GM19467 (cell line): ENCODE measurements at regions not wholly inside any gene's neighbourhood (a gene's known extent, or its start where the extent isn't known, plus 50 kb on each side); places are given as distances from the start of the nearest gene placed in this dataset.

Experiments used
- ATAC-seq: cut with Tn5 transposase; IDR thresholded peaks from one replicate; pipeline ENCODE4 v1.9.1; 2021; ENCODE audit warnings: mild to moderate bottlenecking, moderate library complexity; ENCODE audit not compliant: unreplicated experiment

DNA sequence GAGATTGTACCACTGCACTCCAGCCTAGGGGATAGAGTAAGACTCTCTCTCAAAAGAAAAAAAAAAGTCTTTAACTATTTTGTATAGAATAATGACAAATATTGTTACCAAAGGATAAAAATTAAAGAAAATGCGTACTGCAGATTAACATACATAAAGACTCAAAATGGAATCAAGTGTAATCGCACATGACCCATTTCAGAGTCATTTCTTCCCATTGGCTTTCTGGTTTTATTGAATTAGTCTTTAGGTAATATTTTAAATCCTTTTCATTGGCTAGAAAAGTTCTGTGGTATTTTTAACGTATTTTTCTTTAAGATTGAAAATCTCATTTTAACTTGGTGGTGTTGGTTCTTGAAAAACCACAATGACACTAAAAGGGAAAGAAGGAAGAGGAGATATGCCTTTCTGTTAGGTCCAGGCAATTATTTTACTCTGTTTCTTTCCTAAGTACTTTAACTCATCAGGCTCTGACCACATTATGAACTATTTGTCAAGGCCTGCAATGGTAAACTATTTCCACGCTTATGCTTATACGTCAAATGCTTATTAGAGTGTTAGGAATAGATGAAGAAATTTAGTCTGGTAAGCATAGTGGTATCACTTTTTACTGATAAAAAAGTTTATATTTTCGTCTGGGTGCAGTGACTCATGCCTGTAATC is 52.3 kb downstream of the PLEKHG1 start:
- no peak for ATAC-seq

DNA sequence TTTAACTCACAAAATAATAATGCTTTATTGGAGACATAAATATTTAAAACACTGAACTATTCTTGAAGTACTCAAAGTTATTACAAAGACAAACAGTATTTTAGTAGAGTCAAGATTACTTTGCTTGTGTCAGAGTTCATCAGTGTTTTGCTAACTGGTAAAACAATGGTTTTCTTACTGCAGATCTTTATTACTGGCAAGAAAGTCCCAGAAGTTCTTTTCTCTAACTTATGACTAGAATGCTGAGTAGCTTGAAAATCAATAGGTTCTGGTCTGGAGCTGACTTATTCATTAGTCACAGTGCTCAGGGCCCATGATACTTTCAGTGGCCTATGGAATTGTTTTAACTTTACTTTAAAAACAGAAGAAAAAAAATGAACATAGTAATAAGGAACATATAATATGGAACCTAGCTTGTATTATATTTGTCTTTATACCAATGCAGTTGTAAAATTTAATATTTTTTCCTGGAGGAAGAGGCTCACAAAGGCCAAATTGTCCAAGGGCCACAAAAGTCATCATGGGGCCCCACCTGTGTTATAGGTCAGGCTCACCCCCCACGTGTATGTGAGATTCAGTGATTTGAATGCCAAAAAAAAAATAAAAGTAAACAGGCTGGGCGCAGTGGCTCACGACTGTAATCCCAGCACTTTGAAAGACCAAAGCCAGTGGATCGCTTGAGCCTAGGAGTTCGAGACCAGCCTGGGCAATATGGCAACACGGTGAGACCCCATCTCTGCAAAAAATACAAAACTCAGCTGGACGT is 53.3 kb downstream of the PLEKHG1 start:
- ATAC-seq = no peak

DNA sequence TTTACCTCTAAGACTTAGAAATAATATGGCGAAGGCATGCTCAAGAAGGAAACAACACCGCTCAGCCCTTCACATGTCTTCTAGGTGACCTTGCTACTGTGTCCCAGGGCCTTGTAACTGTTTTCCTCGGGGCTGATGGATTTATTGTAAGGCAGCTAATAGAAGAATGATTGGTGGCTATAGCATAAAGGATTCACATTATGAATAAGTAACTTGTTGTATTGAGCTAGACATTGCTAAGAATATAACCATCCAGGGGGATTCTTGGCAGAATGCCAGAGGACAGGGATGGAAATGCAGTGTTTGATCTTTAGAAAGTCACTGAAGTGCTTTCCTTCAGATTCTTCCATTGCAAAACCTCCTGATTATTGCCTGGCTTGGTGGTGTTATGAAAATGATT is 54.9 kb downstream of the PLEKHG1 start:
- no peak for ATAC-seq

DNA sequence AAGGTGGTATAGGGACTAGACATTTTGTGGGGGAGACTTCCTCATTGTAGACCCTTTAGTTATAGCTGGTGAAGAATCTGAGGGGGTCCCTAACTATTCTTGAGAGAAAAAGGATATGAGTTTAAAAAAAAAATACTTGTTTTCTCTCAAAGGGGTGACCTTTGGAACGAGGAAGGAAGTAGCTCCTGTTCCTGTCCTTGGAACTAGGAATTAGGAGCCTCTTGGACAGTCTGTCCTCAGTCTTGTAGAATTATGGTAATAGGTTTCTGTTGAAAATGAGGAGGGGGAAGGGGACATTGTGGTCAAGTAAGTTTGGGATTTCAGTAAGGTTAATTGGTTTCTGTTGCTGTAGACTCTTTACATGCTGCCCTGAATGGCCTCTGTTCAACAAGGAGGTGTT is 56.5 kb downstream of the PLEKHG1 start:
- ATAC-seq = no peak

DNA sequence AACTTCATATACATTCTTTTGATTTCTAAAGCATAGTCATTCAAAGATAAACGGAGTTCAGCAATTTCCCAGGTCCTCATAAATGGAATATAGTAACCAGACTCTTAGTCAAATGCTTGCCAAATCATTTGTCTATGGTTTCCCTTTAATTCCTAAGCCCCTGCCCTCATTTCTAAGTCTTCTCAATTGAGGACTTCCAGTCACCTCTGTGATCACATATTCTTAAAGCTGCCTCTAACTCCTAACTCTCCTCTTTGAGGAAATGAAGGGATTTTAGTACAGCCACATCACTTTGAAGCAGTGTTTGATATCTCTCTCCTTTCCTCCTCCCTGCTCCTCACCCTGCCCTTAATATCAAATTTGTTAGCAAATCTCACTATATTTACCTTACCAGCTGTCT is 58.7 kb downstream of the PLEKHG1 start:
- ATAC-seq = no peak

DNA sequence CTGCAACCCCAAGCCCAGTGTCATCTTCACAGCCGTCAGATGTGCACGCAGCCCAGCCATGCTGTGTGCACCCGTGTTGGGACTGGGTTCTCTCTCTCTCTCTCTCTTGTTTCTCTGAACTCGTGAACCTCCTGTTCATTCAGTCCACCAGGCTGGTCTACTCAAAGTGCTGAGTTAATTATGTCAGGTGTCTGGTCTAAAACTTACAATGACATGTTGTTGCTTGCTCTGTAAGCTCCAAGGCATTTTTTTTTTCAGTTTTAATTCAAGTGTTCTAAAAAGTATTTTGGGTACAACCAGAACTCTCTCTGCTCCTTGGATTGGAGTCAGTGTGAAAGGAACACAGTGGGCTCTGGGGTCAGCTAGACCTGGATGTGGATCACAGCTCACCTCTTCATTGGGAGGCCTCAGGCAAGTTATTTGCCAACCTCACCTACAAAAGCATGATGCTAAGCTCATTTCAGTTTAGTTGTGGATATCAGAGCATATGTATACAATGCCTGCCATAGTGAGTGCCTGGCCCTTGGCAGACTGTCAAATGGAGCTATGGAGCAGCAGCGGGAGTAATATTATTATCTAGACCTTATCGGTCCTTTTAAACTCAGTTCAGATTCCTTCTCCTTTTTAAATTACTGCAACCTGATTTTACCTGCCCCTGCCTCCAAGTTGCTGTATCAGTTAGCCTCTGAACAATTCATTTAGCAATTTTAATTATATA is 59.5 kb downstream of the PLEKHG1 start:
- no peak for ATAC-seq

DNA sequence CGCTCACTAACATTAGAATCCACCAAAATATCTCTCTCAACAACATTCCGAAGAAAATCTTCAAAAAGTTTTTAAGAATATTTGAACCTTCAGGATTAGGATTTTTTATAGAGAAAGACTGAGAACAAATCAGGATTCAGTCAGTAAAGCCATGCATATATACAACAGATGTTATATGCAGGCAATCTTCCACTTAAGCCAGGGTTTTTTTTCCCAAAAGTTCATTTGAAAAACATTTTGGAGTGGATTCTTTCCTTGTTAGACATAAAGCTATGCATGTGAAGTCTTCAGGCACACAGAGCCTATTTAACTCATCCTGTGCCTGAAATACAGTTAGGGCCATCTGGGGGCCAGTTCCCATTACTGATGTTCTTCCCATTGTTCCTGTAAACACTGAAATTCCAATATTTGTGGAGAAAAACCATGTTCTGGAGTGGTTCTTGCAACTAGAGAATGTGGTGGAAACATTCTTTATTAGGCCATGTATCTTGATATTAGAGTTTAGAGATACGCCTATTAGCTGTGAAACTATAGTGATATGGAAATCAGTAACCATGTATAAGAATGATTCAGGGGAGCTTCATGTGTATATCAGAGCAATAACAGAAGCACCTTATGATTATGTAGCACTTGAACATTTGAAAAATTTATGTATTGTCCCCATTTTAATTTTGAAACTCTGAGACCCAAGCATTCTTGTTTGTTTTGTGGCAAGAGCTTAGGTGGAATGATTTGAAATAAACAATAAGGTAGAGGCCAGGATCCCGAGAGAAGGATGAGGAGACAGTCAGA is 61.7 kb downstream of the PLEKHG1 start:
- no peak for ATAC-seq

DNA sequence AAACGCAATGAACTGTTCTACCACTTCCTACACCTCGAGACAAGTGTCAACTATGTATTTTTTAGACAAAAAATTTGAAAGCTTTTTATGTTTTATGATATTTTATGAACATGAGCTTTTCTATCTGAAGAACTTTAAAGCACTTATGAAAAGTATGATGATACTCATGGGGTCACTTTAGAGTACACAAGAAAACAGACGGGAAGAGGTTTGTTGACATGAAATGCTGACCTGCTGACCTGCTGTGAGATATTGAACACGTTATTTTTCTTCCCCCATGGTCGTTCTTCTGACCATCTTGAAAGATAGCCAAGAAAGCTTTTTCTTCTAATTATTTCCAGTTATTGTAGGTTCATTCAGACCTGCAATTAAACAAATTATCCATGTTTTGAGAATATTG is 63.1 kb downstream of the PLEKHG1 start:
- ATAC-seq = no peak

DNA sequence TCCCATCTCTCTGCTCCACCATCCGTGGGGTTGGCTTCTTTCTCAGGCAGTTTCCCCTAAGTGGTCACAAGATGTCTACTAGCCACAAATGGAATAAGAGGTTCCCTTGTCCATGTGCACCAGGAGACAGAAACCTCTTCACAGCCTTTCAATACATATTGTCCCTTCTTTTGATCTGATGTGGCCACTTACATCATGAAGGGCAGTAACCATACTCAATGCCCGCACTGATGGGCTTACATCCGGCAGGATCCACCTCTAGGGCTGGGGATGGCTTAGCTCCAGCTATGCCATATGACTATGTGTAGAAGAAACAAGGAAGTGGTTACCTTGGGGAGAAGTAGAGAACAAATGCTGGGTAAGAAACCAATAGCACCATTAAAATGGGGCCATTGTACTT is 64.4 kb downstream of the PLEKHG1 start:
- ATAC-seq = no peak

DNA sequence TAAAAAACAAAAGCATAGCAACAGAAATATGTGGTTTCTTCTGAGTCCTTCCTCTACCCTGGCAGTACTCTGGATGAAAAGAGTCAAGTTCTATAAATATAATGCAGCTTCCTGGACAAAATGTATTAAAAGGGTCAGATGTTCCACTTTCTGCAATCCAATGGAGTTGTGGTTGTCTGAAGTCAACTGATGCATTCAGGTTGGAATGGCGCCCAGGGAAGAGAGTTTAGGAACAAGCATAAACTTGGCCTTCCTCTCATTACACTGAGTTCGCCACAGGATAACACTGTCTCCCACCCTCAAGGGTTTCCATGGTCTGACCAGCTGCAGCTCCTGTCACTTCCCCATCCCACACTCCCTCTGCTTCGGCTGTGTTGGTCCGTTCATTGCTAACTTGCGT is 66.4 kb downstream of the PLEKHG1 start:
- ATAC-seq = no peak

DNA sequence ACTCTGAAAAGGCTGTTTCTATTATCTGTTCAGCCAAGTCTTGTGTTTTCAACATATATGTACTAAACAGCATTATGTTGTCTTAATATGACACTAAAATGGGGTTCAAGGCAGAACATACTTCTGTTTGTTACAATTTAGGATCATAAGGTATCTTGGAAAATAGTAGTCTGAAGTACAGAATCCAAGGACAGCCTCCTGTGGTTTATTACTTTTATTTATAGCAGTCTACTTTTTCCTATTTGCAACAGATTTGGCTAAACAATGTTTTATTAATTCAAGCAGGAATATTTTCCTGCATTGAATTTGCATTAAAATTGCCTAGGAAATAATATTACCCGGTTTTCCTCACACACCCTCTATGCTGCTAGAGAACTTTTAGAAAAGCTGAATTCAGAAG is 67.7 kb downstream of the PLEKHG1 start:
- ATAC-seq = no peak

DNA sequence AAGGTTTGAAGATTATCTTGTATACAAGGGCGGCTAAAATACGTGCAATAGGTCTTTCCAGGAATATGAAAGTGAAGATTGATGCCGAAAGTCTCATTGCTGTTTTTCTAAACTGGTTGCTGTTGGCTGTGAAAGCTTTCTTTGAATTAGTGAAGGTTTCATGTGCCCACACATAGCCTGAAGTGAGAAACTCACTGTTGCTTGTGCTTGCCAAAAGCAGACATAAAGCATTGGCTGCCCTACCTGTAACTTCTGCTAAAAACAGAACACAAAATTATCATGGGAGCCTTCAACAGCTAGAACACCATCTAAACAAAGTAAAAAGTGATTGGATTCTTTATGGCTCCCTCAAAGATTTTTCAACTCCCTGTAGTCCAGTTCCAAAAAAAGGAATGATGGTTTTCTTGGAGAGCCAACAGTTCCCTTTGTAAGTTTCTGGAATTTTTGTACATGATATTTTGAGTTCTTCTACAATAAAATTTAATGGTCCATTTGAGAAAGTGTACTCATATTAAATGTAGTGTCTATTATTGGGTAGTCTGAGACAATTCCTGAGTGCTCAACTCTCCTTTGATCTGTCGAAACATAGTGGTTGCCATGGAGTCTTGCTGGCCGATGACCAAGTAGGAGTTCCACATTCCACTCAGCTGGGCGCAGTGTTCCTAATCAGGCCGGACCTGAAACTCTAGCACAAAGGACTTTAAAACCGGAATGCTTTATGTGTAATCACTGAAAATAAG is 68.5 kb downstream of the PLEKHG1 start:
- no peak for ATAC-seq

DNA sequence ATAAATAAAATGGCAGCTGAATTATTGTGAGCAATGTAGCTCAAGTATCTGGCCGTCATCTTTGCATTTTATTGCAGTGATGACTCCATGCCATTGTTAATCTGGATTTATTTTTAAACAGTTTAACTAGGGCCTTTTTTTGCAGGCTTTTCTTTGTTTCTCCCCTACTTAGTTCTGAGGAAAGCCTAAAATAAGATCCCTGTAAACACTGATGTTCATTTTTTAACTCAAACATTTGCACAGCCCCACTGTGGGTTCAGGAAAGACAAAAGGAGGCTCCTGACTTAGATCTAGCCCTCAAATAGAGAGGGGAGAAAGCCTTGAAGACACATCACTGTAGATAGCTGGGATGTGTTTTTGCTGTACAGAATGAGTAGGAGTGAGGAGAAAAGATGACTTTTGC is 69.2 kb downstream of the PLEKHG1 start:
- ATAC-seq = no peak

DNA sequence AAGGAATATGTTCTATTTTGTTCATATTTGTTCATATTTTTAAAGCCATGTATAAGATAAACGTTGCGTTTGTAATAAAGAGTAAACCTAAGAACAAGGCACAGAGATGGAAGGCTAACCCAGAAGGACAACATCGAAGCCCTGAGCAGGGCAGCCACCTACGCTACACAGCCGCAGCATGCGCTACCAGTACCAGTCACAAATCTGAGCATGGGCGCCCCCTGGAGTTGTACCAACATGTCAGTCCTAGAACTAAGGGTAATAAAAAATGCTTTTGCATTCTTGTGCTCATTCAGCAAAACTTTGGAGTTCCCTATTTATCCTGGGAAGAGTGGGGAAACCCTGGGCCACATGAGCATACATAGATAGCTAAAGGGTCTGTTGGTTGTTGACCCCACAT is 70.6 kb downstream of the PLEKHG1 start:
- ATAC-seq = no peak

DNA sequence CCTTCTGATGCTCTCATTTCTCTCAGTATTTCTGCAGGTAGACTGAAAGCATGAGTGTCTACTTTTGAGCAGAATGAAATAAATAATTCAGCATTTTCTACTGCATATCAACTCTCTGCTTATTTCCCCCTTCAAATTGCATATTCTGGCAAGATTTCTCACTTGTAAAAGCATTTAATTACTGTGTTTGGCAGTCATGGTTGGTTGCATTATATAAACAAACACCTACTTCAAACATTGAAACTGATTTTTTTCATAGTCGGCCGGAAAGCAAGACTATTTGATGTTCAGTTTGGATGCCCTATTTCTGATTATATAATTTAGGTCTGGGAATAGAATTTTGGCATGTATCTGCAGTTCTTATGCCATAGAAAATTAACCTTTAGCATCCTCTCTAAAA is 73.1 kb downstream of the PLEKHG1 start:
- ATAC-seq = no peak

DNA sequence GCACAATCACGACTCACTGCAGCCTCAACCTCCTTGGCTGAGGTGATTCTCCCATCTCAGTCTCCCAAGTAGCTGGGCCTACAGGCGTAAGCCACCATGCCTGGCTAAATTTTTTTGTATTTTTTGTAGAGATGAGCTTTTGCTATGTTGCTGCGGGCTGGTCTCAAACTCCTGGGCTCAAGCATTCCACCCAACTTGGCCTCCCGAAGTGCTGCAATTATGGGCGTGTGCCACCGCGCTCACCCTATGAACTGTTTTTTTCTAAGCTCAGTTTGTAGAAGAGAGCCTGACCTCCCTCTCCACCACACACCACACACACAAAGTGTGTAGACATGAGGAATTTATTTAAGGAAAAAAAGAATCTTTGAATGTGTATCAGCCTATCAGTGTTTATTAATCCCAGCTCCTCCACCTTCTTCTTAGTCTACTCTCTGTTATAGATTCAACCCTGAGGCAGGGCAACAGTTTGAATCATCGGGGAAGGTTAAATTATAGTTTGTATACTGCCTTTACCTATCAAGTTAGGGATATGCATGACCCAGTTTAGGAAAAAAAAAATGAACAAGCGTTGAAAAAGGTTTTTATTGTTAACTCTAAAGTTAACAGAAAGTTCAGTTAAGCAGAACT is 74.1 kb downstream of the PLEKHG1 start:
- no peak for ATAC-seq

DNA sequence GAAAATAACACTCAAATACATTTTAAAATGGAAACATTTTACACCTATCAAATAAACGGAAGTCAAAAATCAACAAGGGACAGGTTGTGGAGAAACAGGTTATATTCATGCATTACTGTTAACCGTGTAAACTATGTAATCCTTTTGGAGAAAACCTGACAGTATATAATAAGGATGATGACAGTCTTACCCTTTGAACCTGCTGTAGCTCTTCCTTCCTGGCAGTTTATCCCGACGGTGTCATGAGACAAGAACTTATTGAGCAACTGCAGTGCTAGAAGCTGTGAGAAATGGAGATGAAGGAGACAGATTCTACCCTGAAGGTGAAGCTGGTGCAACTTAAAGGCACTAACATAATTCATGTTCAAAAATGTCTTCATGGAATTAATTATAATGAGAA is 76.7 kb downstream of the PLEKHG1 start:
- no peak for ATAC-seq

DNA sequence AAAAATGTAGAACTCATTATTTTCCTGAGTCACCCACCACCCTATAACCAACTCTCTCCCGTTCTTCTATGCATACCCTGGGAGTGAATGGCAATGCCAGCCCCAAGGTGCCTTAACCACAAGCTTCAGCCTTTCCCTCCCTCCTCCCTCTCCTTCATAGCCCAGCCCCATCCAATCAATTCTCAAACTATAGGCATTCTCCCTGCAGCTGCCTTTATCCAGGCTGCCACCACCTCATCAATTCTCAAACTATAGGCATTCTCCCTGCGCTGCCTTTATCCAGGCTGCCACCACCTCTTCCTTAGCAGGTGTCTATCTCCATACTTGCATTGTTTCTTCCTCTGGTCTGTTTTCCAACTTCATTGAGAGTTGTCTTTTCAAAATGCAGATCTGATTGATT is 77.1 kb downstream of the PLEKHG1 start:
- ATAC-seq = no peak

DNA sequence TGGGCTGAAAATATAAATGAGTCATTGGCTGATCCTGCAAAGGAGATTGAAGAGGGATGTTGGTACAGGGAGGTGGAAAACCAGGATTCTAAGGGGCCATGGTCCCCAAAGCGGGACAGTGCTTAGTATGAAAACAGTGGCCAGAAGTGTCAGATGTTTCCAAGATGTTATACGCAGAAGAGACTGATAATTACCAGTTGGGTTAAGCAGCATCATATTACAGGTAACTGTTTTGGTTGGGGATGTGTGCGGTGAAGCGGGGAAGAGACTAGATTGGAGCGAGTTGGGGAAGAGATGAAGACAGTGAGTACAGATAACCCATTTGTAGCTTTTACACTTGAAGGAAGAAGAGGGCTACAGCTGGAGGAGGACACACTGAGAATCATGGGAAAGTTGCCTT is 80.8 kb downstream of the PLEKHG1 start:
- ATAC-seq = no peak
